Heart left ventricle (tissue), 13 donors: ENCODE measurements at regions not wholly inside any gene's neighbourhood (a gene's known extent, or its start where the extent isn't known, plus 50 kb on each side); places are given as distances from the start of the nearest gene placed in this dataset.

Experiments
- CTCF ChIP-seq, 12 donors: fragments of 200-600 bp; sonication (generic) in 4 of 12; IDR thresholded peaks; one replicate each; pipeline versions ENCODE4 v1.5.0 to v1.8.0; 2018 to 2022; ENCODE audit warnings: antibody characterized with exemption in 12 of 12, mild to moderate bottlenecking in 5 of 12
- POLR2A ChIP-seq, 2 donors: fragments of 450-650 bp; IDR thresholded peaks; one replicate each; pipeline ENCODE4 v1.6.1; 2017; ENCODE audit warnings: antibody characterized with exemption in 2 of 2, mild to moderate bottlenecking in 2 of 2, moderate library complexity in 2 of 2
- donor health status: ischemic (EF 13 %, LVEDD 7.1; RV severe dilation, severe dysfunction).
- donor health status: DM: no; HTN: yes; CAD: no.
- donor health status: DM: no; HTN: no; CAD: no.
- donor health status: ischemic (EF 25% LVEDD 6.9; RV normal size, moderate dysfunction).
- donor health status: ischemic (EF 25% LVEDD 5.7; RV mildly dilated, moderate dysfunction).
- donor health status: ischemic (EF 35%, LVEDD 5.7; RV mildly dilated, moderate dysfunction).
- donor health status: nonischemic (EF 11% LVEDD 7.7; RV severe dilation, severe dysfunction).
- donor health status: DM: yes; HTN: yes; CAD: no.
- donor health status: PGD.
- donor health status: ischemic (EF 29% LVEDD 5.4; RV normal size, mild dysfunction).
- donor health status: nonischemic (EF 23%, LVEDD 6.1; RV moderate dilation, normal function).

- TF ChIP-seq CTCF (IDR thresholded peaks at IDR 0.05) (no peak), POLR2A (IDR thresholded peaks at IDR 0.05) (no peak)
These were observed 78.6 kb upstream of the MITF start for GRCh38 chr3:69660631-69661030.
